Effector CD4-positive, alpha-beta T cell (primary cell): ENCODE measurements at regions not wholly inside any gene's neighbourhood (a gene's known extent, or its start where the extent isn't known, plus 50 kb on each side); places are given as distances from the start of the nearest gene placed in this dataset.
"Not testable (repeated sequence)": the region's sequence is repeated elsewhere in the genome, so short reads cannot be mapped to it uniquely, and the experiment has no call there.

Experiments used
- DNase-seq: peaks from one replicate; pipeline ENCODE4 v3.0.0-alpha.2; 2020

GRCh38 chr13:50277127-50277526, 261.9 kb downstream of the KCNRG start:
- no peak for DNase-seq

- DNase-seq: no peak
Measured at GRCh38 chr13:50277906-50278305, 262.7 kb downstream of the KCNRG start.

GRCh38 chr13:50280441-50280937, 265.2 kb downstream of the KCNRG start:
- no peak for DNase-seq

GRCh38 chr13:50282016-50282415, 266.8 kb downstream of the KCNRG start:
- DNase-seq: no peak

- no peak for DNase-seq
Measured at GRCh38 chr13:50283017-50283416, 267.8 kb downstream of the KCNRG start.

GRCh38 chr13:50284540-50284939, 269.3 kb downstream of the KCNRG start:
- no peak for DNase-seq

GRCh38 chr13:50285283-50285682, 270.0 kb downstream of the KCNRG start:
- DNase-seq: no peak

GRCh38 chr13:50286324-50286723, 271.1 kb downstream of the KCNRG start:
- no peak for DNase-seq

GRCh38 chr13:50290186-50290585, 274.9 kb downstream of the KCNRG start:
- no peak for DNase-seq

- DNase-seq: no peak
Measured at GRCh38 chr13:50291611-50292010, 276.4 kb downstream of the KCNRG start.

- no peak for DNase-seq
Measured at GRCh38 chr13:50292081-50292480, 276.8 kb downstream of the KCNRG start.

- DNase-seq: not testable (repeated sequence)
Measured at GRCh38 chr13:50294425-50294824, 279.2 kb downstream of the KCNRG start.

GRCh38 chr13:50299546-50300249, 284.5 kb downstream of the KCNRG start:
- DNase-seq: no peak

- no peak for DNase-seq
Measured at GRCh38 chr13:50303963-50304721, 288.9 kb downstream of the KCNRG start.

- no peak for DNase-seq
Measured at GRCh38 chr13:50306156-50306555, 290.9 kb downstream of the KCNRG start.

- DNase-seq: no peak
Measured at GRCh38 chr13:50309318-50309717, 294.1 kb downstream of the KCNRG start.

GRCh38 chr13:50309882-50310594, 294.8 kb downstream of the KCNRG start:
- no peak for DNase-seq

GRCh38 chr13:50310734-50311133, 295.5 kb downstream of the KCNRG start:
- DNase-seq: no peak

- no peak for DNase-seq
Measured at GRCh38 chr13:50318887-50319286, 303.6 kb downstream of the KCNRG start.

- no peak for DNase-seq
Measured at GRCh38 chr13:50319635-50320255, 304.5 kb downstream of the KCNRG start.

GRCh38 chr13:50320271-50320862, 305.1 kb downstream of the KCNRG start:
- no peak for DNase-seq

GRCh38 chr13:50322006-50322405, 306.8 kb downstream of the KCNRG start:
- DNase-seq: no peak
